HG02798 (cell line): ENCODE measurements at regions not wholly inside any gene's neighbourhood (a gene's known extent, or its start where the extent isn't known, plus 50 kb on each side); places are given as distances from the start of the nearest gene placed in this dataset.
"Not testable (repeated sequence)": the region's sequence is repeated elsewhere in the genome, so short reads cannot be mapped to it uniquely, and the experiment has no call there.

Experiments used
- ATAC-seq: cut with Tn5 transposase; IDR thresholded peaks from one replicate; pipeline ENCODE4 v1.9.1; 2021; ENCODE audit warnings: mild to moderate bottlenecking; ENCODE audit not compliant: unreplicated experiment, poor library complexity

DNA sequence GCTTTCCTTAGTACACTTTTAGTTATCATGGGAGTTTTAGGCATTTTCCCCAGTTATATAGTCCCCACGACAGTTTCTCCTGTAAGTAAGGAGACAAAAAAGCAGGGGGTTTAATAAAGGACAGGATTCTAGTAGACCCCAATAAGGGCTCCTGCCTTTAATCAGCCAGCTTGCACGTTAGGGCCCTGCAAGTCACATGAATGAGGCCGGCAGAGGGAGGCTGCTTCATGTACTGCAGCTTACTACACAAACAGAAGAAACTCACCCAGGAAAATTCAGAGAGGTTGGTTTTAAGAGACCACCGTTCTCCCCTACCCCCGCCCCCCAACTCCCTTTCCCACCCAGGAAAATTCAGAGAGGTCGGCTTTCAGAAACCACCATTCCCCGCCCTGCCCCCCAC is 229.7 kb upstream of the MOCS1 start:
- ATAC-seq: no peak

DNA sequence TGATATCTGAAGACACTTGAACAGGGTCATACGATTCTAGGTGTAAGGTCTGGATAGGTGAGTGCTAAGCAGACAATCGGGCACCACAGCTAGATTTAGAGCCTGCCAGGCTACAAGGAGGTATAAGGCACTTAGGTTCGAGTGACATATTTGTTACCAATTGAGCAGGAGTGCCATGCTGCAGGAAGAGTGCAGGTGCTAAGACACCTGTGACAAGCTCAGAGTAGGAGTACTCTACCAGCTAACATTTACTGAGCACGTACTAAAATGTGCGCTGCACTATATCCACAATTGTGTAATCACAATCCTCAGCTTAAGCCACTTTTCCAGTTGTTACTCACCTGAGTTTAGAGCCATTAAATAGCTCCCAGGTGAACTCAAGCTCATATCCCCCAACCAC is 227.8 kb upstream of the MOCS1 start:
- no peak for ATAC-seq

DNA sequence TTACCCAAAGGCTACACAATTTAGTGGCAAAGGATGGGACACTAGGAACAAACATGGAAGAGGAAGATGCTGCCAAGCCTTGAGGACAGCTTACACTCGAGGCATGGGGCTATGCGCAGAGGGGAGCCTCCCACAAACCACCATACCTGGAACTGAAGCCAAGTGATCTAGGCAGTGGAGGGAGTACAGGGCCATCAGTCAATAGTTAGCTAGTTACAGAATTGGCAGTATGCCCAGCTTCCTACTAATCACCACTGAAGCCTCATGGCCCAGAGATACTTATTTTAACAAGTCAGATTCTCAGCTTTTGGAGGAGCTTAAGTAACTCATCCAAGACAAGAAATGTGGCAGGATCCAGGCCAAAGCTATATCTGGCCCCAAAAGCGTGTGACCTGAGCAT is 226.6 kb upstream of the MOCS1 start:
- no peak for ATAC-seq

DNA sequence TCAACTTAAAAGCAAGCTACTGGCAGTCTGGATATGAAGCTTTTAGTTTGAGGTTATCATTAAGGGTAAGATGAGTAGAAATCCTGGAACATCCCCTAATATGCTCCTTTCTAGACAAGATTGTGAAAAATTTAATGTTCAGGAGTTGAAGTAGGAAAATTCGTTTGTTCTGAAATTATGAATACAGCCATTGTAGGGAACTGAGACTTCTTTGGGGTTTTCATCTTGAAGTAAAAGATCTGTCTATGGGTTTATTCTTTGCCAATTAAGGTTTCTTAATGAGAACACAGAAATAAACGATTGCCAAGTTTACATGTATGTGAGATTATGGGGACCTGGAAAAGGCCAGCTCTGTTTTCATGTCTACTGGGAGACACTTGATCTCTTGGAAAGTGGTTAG is 225.6 kb upstream of the MOCS1 start:
- ATAC-seq: no peak

DNA sequence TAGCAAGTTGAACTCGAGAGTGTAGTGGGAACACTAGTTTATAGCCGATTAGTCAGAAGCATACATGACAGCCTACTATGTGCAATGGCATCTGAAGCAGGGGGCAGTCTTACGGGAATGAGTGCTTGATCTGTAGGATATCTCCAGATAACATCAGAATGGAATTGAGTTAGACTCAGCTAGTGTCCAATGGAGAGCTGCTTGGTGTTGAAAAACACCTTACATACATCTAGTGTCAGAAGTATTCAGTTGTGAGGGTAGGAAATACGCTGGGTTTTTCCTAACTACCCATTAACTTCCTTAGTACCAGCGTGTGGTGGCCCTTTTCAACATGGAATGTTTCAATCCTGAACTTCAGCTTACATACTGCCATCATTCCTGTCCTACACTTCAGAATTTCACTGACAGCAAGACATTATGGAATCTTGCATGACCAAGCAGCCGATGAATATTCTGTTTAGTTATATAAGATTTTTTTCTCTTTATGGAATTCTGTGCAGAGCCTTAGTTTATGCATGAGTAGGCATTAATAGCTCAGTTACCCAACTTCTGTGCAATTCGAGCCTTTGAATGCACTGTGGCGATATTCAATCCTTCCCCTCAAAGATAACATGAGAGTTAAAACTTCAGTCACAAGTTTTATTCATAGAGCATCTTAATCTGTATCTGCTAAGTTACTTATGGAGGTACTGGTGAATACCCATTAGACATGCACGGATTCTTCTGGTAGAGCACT is 218.6 kb upstream of the MOCS1 start:
- ATAC-seq: no peak

DNA sequence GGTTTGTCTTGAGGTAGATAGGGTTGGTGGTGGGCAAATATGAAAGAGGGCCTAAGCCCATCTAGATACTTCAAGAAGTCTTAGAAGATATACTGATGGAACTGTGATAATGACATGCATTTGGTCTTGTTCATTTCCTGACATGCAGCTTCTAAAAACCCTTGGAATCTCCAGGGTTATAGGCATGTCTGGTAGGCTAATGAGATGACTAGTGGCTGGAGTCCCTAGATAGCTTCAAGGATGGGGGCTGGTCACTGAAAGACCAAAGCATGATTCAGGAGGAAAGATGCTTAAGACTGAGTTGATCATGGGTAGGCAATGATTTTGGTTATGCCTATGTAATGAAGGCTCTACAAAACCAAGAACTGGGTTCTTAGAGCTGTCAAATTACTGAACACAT is 217.9 kb upstream of the MOCS1 start:
- ATAC-seq: no peak

DNA sequence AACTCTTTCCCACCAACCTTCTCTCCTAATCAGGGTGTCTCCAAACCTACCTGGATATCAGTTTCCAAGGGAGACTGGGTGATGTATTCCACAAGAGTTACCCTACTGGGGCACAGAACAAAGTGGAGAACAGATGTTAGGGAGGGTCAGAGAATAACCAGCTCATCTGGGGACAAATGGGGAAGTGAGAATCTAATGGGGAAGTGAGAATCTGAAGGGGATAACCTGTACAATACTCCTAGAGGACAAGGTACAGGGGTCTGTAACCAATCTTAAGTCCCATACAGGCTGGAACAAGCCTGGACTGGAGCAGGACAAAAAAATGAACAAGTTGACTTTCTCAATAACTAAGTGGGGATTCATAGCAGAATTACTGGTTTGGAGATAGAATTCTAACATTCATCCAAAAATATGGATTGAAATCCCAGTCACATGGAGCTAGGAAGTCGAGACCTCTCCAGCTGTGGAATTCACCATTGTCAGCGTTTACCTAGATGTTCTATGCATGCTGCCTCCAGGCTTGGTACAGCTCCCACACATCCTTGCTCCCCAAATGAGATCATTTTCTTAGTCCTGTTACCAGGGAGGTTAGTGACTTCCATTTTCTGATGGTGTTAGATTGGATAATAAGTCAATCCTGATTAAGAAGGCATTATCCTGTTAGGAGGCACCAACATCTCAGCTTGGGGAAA is 214.8 kb upstream of the MOCS1 start:
- peak; percentile 97 for ATAC-seq

DNA sequence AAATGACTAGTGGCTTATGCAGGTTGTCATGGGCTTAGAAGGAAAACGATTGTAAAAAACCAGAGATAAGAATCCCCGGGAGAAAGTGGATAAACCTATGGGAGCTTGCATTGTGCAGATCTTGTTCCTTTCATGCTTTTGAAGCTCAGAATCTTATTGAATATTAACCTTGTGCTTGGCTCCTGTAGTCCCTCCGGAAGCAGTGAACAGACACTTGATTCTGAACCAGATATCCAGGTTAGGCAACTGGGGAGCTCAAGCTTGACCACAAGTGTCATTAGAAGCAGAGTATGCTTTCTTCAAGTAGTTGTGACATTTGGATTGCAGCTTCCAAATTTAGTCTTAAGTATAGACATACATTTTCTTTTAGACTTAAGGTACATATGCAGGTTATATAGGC is 212.6 kb upstream of the MOCS1 start:
- no peak for ATAC-seq

DNA sequence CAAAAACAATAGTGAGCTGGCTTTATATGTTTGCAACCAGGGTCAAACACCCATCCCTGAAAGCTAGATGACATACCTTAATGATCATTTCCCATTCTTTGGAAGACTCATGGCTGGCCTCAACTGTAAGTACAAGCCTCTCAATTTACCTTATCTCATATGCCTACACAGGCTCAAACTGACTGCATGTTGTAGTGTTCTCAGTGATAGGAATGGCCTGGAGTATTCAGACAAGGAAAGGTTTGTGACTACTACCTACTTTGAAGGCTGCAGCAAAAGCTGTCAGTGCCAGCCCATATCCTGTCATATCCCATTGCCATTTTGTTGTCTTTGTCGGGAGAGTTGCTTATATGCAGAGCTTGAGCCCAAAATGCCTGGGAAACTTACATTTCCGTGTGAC is 205.2 kb upstream of the MOCS1 start:
- ATAC-seq: no peak

DNA sequence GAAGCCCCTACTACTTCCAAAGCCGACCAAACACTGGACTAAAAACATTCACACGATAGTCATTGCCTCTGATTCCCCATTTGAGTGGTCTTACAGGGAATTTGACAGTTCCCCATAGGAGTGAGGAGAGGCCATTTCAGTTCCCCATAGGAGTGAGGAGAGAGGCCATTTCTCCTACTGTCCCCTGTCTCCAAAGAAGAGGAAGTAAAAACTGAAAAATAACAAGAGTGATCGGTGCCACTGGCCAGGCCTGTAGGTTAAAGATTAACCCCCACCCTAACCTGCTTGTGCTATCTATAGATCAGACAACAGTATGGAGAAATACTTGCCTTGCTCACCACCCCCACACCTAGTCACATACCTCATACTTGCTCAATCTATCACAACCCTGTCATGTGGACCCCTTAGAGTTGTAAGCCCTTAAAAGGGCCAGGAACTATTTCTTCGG is 204.0 kb upstream of the MOCS1 start:
- peak; percentile 60 for ATAC-seq

DNA sequence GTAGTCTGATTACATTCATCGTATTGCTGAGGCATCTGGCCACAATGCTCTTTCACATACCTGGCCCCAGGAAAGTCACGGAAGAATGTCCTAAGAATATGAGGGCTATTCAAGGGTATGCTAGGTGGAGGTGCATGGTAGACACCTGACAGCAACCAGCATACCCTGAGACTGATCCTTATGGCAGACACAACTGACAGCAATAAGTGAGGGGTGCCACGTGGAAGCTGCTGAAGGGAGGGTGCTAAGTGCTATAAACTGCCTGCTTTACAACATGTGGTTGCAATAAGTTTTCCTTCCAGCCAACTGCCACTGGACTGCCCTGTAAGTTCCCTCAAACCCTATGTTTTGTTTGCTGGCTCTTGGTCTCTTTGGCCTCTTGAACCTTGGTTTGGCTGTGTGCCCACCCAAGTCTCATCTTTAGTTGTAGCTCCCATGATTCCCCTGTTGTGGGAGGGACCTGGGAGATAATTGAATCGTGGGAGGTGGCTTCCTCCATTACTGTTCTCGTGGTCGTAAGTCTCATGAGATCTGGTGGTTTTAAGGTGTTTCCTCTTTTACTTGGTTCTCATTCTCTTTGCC is 201.3 kb upstream of the MOCS1 start:
- no peak for ATAC-seq

DNA sequence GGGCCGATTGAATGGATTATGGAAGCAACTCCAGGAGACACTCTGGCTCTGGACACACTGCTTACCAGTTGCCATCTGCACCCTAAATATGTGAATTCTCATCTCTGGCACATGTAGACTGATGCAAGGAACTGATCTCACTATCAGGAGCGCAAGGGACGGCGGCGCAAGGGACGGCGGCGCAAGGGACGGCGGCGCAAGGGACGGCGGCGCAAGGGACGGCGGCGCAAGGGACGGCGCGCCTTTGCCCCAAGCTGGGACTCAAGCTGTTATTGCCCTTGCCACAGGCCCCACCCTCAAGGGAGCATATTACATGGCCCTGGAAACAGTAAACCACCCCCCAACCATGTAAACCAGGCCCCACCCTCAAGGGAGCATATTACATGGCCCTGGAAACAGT is 199.7 kb upstream of the MOCS1 start:
- not testable (repeated sequence) for ATAC-seq

DNA sequence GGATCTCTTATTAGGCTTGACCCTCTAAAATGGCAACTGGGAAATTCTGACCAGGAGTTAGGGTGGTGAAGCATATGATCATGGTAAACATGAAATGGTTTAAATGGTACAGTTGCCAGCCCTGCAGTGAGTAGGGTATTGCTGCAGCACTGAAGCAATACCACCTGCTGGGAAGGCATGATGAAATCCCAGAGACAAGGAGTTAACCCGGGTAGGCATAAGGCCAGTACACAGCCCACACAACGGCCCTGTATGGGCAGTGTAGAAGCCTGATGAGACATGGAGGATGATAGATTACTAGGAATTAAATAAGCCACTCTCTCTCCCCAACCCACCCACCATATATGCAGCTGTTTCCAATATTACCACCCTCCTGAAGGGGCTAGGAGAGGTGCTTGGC is 197.4 kb upstream of the MOCS1 start:
- ATAC-seq: no peak

DNA sequence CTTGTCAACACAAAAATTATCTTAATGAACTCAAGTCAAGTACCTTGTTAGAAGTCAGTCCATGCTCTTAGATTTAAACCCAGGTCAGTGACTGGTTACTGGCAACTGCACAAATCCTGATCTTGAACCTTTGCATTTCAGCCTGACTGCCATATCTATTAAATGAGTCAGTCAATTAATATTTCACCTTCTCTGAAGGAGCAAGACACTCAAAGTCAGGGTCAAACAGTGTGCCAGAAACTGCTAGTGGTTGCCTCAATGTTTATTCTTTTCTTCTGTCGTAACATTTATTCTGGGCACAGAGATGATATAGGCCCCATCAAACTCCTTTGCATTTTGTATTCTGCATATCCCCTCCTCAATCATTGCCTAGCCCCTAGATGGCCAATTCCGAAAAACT is 193.9 kb upstream of the MOCS1 start:
- no peak for ATAC-seq

DNA sequence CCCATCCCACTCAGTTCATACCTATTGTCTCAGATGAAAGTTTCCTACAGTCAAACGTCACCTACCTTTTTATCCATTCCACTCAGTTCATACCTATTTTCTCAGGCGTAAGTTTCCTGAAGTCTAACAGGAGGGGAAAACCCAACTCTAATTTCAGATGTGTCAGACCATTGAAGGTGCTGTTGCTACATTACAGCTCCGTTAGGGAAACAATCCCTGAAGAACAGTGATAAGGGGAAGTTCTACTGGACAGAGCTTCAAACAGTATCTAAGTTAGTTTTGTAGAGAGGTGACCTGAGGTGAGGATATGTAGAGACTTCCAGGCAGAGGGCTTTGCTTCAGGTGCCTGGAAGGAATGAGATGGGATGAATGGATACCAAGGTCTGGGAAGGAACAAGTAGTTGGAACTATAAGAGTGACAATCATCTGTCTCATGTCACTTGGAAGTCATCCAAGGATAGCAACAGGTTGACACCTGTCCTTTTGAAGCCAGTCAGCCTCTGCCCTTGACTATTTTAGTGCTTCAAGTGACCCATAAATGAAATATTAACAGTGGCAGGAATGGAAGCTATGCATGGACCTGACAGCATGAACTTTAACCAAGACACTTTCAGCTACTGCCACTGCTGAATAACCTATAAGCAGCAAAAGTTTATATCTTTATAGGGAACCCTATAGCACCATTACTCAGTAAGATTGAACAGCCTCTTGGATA is 191.6 kb upstream of the MOCS1 start:
- ATAC-seq: no peak

DNA sequence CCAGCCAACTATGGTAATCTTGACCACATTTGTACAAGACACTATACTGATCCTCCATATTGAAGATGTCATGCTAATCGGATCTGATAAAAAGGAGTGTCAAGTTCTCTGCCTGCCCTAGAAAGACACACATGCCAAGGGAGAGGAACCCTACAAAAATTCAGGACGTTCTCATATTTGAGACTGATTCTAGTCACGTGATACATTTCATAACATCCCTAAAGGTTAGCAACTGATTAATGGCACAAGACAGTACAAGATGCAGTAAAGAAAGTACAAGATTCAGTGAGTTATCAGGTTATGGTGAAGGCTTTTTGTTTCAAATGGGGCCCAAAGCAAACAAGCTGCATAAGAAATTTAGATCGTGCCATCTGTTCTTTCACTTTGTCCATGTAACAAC is 190.7 kb upstream of the MOCS1 start:
- ATAC-seq: no peak

DNA sequence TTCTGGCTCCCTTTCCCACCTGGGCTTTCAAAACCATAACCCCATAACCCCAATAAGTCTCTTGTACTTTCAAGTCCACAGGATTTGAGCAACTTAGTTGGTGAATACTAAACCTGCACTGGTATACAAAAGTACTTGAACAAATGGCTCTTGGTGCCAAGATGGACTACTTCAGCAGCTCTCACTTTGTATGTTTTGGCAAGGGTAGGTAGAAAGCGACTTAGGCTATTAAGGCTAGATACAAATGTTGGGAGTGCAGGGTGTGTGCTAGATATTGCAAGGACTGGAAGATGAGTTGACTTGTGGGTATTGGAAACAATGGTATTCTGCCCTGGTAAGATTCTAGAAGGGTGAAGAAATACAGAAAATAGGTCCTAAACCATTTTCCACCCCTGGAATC is 182.6 kb upstream of the MOCS1 start:
- ATAC-seq: no peak

DNA sequence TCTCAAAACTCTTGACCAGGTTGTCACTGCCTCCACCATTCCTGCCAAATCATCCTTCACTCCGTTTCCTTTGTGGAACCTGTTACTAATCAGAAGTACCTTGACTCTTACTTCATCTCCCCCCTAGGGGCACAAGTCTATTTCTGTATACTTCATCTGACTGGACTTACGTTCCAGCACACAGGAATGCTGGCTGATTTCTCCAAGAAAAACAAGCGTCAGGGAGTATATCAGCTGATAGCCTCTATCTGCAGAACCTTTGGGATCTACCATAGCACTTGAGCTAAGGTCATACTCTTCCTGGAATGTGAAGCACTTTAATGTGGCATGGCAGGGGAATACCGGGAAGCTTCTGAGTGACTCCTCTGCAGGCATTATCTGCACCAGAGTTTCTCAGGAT is 178.1 kb upstream of the MOCS1 start:
- no peak for ATAC-seq

DNA sequence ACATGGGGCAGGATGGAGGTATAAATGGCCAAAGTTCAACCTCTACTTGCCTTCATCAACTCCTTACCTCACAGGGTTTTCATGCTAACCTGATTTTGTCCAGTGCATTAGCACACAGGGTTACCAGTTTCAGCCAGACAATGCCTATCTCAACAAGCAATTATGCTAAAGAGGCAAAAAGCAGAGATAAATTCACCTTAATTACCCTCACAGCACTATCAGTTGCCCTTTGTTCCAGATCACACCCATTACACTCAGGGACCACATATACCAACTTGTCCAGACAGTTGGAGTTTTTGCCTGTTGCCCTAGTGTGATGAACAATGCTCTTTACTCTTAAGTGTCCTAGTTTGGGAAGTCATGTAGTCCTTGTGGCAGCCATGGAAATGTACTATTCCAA is 174.5 kb upstream of the MOCS1 start:
- ATAC-seq: no peak

DNA sequence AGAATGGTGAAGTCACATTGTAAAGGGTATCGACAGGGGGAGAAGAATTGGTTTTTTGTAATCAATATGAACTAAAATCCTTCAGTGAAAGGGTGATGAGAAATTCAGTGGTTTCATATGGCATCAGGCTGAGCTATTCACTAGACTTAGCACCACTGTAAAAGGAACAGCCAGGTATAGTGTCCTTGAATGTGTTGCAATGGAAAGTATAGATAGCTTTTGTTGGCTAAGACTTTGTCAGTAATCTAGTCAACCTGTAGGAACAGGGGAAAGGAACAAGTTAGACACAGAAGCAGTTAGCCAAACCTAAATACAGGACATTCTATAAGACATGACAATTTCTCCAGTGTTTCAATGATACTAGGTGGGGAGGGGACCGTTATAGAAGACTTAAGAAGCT is 172.6 kb upstream of the MOCS1 start:
- ATAC-seq: no peak

DNA sequence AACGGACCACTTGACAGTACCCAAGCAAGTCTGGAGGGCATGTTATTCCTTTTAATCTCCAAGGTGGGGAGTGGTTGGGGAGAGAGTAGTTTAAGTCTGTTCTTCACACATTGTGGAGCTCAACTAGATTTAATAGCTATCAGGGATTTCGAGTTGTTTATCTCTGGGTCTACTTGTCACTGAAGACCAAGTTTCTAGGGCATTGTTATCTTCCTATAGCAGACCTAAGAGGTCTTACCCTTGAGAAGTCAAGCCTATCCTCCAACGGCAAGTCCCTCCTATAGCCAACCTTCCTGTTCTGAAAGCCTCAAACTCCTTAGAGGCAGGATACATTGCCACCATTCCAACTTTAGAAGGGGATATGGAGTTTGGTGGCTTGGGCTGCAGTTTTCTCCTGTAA is 164.5 kb upstream of the MOCS1 start:
- no peak for ATAC-seq
